Skeletal muscle tissue (tissue), 3 donors: ENCODE measurements at regions not wholly inside any gene's neighbourhood (a gene's known extent, or its start where the extent isn't known, plus 50 kb on each side); places are given as distances from the start of the nearest gene placed in this dataset.

Source experiments
- H3K27ac ChIP-seq: one replicate; pipeline ENCODE4 v1.7.0; 2013; ENCODE audit warnings: mild to moderate bottlenecking, low read depth, low read length, inconsistent platforms
- H3K27me3 ChIP-seq, 3 donors: one replicate each; pipeline ENCODE4 v1.7.0; 2013; ENCODE audit warnings: low read length in 3 of 3; ENCODE audit not compliant: control insufficient read depth in 3 of 3, insufficient read depth in 3 of 3
- H3K36me3 ChIP-seq, 3 donors: one replicate each; pipeline ENCODE4 v1.7.0; 2013; ENCODE audit warnings: low read length in 3 of 3; ENCODE audit not compliant: control insufficient read depth in 3 of 3, insufficient read depth in 3 of 3
- H3K4me1 ChIP-seq, 3 donors: one replicate each; pipeline ENCODE4 v1.7.0; 2013; ENCODE audit warnings: low read length in 3 of 3, mild to moderate bottlenecking in 3 of 3; ENCODE audit not compliant: control insufficient read depth in 3 of 3, insufficient read depth in 3 of 3
- H3K4me3 ChIP-seq, 3 donors: one replicate each; pipeline ENCODE4 v1.7.0; 2013; ENCODE audit warnings: low read length in 3 of 3
- H3K9ac ChIP-seq, 3 donors: one replicate each; pipeline ENCODE4 v1.7.0; 2013; ENCODE audit warnings: low read length in 3 of 3, mild to moderate bottlenecking in 3 of 3, moderate library complexity in 2 of 3, low read depth in 1 of 3
- H3K9me3 ChIP-seq, 3 donors: one replicate each; pipeline ENCODE4 v1.7.0; 2013; ENCODE audit warnings: low read length in 3 of 3; ENCODE audit not compliant: control insufficient read depth in 3 of 3
- donor health status: Osteomylitis.

DNA sequence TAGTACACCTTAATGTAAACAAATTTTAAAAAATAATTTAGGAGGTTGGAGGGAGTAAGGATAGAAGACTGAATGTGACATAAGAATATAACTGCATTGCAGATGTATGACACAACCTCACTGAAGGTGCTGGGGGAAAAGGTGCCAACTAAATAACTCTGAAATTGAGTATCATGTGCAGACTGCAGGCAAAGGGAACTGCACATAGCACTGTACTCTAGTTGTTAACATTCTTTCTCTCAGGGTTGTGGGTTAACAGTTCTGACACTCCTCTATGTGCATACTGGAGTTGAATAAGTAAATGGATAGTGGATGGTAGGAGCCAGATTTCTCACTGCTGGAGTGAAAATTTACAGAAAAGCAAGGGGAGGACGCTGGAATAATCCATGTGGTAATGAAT, 451.9 kb upstream of the CDH4 start:
- no peak overlapping the region for H3K4me3 ChIP-seq
- H3K27ac ChIP-seq, result no peak overlapping the region
- H3K27me3 ChIP-seq, result no peaks in the 10 kb centered on the region
- H3K9me3 ChIP-seq, result peaks cover 0 to 4% (median 3%) of the 10 kb centered on the region in 3 donors
- no peaks in the 10 kb centered on the region for H3K36me3 ChIP-seq
- H3K9ac ChIP-seq, result no peak overlapping the region
- no peaks in the 10 kb centered on the region for H3K4me1 ChIP-seq

DNA sequence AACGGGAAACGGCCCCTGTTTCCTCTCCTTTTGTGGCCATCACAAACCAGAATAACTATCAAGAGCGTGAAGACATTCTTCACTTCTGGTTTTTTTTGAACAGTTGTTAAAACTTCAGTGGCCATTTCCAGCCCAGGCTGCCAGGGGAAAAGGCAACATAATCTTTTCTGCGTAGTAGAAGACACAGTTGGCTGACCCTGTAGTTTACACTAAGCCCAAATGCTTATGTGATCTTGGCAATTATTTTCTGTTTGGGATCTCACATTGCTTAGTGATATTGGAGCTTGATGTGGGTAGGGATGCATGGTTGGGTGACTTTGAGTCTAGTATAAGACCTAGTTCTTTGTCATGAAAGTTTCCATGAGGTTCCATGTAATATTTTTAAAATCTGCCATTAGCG, 449.4 kb upstream of the CDH4 start:
- H3K9ac ChIP-seq, result no peak overlapping the region

DNA sequence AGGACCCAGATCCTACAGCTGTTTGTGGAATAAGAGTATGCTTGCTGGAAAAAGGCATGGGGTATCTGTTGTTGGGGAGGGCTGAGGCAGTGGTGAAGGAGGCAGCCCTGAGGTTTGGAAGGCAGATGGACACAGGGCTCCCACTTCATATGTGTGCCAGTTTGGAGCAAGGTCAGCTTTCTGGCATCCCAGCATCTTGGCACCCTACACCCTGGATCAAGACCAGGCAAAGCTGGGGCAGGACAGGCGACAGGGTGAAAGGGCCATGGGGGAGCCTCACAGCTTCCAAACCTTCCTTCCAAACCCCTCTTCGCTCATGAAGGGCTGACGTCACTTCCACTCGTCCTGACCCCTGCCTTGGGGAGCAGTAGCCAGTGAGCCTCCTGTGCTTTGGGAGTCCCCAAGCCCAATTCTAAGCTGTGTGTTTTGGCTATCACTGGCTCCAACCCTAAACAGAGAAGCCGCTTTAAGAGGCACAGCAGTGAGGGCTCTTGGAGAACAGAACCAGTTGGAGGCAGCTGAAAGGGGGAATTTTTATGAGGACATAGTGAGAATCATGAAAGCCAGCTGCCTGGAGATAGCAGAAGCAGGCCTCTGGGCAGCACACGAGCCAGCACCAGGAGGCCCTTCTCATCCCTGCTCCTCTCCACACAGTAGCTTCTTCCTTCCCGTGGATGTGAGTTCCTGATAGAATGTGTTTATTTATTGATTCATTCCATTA, 448.6 kb upstream of the CDH4 start:
- Histone ChIP-seq H3K27me3 (no peaks in the 10 kb centered on the region), H3K4me3 (no peak overlapping the region), H3K9ac (no peak overlapping the region), H3K27ac (no peak overlapping the region), H3K36me3 (no peaks in the 10 kb centered on the region), H3K9me3 (peaks cover 0 to 4% (median 3%) of the 10 kb centered on the region in 3 donors), H3K4me1 (no peaks in the 10 kb centered on the region)

More for the DNA sequence above, 449.4 kb upstream of the CDH4 start:
- Histone ChIP-seq H3K9me3 (peaks cover 0 to 4% (median 3%) of the 10 kb centered on the region in 3 donors), H3K27ac (no peak overlapping the region), H3K36me3 (no peaks in the 10 kb centered on the region), H3K4me1 (no peaks in the 10 kb centered on the region), H3K27me3 (no peaks in the 10 kb centered on the region), H3K4me3 (no peak overlapping the region)

DNA sequence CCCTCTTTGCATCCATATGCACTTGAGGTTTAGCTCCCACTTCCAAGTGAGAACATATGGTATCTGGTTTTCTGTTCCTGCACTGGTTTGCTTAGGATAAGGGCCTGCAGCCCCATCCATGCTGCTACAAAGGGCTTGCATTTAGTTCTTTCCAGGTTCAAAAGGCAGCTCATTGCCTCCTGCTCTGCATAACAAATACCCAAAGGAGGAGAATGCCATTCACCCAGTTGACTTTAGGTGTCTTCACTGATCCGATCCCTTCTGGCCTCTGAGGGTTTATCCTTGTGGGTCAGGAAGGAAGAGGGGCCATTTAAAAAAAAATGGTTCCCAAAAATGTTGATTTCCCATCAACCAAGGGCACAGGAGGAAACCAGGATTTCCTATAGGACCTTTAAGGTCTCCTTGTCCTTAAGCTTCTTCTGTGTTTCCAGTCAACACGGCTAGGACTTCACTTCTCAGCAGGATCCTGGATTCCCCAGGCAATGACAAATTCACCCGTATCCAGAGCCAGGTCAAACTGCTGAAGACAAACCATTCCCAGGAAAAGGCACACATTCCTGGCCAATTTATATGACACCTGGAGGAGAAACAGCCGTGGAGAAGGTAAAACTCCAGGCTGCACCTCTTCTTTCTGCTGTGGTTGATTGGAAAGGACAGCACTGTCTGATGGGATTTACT, 447.7 kb upstream of the CDH4 start:
- Histone ChIP-seq H3K4me3 (no peak overlapping the region), H3K4me1 (no peaks in the 10 kb centered on the region), H3K9ac (no peak overlapping the region), H3K36me3 (no peaks in the 10 kb centered on the region), H3K27ac (no peak overlapping the region), H3K9me3 (peaks cover 0 to 4% (median 3%) of the 10 kb centered on the region in 3 donors), H3K27me3 (no peaks in the 10 kb centered on the region)

DNA sequence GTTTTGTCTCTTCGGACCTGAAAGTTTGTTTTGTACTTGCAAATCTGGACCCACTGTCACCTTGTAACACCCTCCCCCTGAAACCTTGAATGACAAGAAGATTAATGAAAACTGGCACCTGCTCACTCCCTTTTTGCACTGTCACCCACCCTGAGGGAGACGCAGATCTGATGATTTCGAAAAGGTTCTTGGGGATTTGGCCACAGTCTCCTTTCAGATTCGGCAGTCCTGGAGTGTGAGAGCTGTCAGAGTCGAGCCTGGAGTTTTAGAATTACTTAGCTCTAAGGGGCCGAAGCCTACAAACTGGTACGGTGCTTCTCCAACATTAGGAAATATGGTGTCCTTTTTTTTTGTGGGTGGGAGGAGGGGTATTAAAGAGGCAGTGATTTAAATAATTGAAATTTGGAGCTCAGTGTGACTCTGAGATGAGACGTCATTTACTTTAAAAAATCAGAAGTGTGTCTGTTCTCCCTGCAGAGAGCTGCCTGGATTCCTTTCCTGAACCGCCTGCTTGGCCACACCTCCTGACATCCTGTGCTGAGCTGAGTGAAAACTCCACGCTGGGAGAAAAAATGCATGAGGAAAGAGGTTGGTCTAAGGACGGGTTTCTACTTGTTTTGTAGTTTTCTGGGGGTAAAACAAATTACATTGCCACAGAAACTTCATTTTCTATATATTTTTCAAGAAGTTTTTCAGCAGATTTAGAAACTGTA, 447.0 kb upstream of the CDH4 start:
- H3K36me3 ChIP-seq, result no peaks in the 10 kb centered on the region
- H3K9ac ChIP-seq, result no peak overlapping the region
- H3K27ac ChIP-seq, result no peak overlapping the region
- H3K9me3 ChIP-seq, result peaks cover 0 to 3% (median 2%) of the 10 kb centered on the region in 3 donors
- no peaks in the 10 kb centered on the region for H3K4me1 ChIP-seq
- H3K4me3 ChIP-seq, result no peak overlapping the region
- H3K27me3 ChIP-seq, result no peaks in the 10 kb centered on the region

DNA sequence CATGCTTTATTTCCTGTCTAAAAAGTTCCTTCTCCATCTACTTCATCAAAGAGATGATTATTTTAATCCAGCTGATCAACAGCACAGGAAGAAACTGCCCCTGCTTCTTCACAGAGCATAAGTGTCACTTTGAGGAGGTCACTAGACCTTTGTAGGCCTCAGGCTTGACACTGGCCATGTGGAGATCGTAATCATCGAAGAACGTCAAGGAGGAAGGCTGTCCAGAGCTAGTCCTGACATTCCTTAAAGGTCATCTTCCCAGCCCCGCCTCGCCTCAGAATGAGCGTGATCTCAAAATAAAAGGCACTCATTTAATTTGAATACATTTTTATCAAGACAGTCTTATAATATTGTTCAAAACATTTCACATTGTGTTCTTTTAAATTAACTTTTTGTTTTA, 445.7 kb upstream of the CDH4 start:
- Histone ChIP-seq H3K9me3 (no peaks in the 10 kb centered on the region), H3K9ac (no peak overlapping the region), H3K36me3 (no peaks in the 10 kb centered on the region), H3K4me1 (no peaks in the 10 kb centered on the region), H3K27ac (no peak overlapping the region), H3K27me3 (no peaks in the 10 kb centered on the region), H3K4me3 (no peak overlapping the region)

DNA sequence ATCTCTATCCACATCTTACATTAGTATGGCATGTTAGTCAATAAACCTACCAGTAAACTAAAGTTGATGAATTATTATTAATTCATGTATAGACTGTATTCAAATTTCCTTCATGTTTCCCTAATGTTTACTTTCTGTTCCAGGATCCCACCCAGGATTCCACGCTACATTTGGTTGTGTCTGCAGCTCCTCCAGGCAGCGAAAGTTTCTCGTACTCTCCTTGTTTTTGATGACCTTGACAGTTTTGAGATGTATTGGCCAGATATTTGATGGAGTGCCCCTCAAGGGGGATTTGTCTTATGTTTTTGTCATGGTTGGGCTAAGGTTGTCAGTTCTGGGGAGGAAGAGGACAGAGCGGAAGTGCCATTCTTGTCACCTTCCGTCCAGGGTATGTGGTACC, 445.2 kb upstream of the CDH4 start:
- Histone ChIP-seq H3K36me3 (no peaks in the 10 kb centered on the region), H3K4me3 (no peak overlapping the region), H3K9ac (no peak overlapping the region), H3K9me3 (no peaks in the 10 kb centered on the region), H3K27ac (no peak overlapping the region), H3K27me3 (no peaks in the 10 kb centered on the region), H3K4me1 (no peaks in the 10 kb centered on the region)

DNA sequence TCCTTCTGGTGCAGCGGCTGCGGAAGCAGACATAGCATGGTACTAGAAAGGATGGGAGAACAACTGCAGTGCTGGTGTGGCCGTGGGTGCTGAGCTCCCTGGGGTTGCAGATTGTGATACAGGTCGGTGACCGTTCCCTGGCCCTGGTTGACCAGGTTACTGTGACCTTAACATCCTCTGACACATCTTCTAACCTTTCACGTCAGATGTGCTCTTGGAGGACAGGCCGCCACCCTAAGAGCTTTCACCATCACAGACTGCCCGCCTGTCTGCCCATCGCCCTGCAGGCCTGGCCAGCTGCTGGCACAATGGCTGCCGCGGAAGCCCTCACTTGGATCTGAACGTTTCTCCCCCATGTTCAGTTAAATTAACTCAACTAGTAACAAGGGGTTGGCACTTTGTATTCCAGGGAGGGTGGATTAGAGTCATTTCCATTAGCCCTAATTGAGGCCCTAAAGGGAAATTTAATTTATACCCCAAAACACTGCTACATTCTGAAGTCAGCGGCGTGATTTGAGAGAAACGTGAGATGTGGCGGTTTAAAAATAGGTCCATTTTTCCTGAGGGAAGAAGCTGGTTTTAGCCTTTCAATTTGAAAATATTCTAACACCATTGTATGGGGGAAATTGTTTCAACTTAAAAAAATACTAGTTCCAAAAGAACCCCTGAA, 443.9 kb upstream of the CDH4 start:
- no peak overlapping the region for H3K9ac ChIP-seq
- peaks cover 0 to 2% (median 0%) of the 10 kb centered on the region in 3 donors for H3K9me3 ChIP-seq
- H3K36me3 ChIP-seq, result no peaks in the 10 kb centered on the region
- no peaks in the 10 kb centered on the region for H3K4me1 ChIP-seq
- no peak overlapping the region for H3K4me3 ChIP-seq
- no peaks in the 10 kb centered on the region for H3K27me3 ChIP-seq
- H3K27ac ChIP-seq, result no peak overlapping the region

DNA sequence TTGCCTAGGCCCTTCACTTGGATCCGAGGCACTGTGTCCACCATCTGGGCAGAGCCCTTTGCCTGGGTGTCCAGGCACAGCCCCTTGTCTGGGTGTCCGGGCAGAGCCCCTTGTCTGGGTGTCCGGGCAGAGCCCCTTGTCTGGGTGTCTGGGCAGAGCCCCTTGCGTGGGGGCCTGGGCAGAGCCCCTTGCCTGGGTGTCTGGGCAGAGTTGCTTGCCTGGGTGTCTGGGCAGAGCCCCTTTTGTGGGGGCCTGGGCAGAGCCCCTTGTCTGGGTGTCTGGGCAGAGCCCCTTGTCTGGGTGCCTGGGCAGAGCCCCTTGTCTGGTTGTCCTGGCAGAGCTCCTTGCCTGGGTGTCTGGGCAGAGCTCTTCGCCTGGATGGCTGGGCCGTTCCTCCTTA, 443.4 kb upstream of the CDH4 start:
- Histone ChIP-seq H3K27me3 (no peaks in the 10 kb centered on the region), H3K27ac (no peak overlapping the region), H3K9ac (no peak overlapping the region), H3K4me1 (no peaks in the 10 kb centered on the region), H3K4me3 (no peak overlapping the region), H3K36me3 (no peaks in the 10 kb centered on the region), H3K9me3 (peaks cover 0 to 2% (median 0%) of the 10 kb centered on the region in 3 donors)
